ENCODE measurements at regions not wholly inside any gene's neighbourhood (a gene's known extent, or its start where the extent isn't known, plus 50 kb on each side); places are given as distances from the start of the nearest gene placed in this dataset.

- Histone ChIP-seq H3K27me3 (ENCODE audit: insufficient read depth, poor library complexity, severe bottlenecking) (no peaks in the 10 kb centered on the region), H3K27ac (replicated peaks) (no peak overlapping the region), H3K4me3 (replicated peaks; ENCODE audit: insufficient read depth, low read length) (no peak overlapping the region)
- no peak for DNase-seq (ENCODE audit: low read depth in 1 of 2, low spot score in 1 of 2)
- no peak for TF ChIP-seq SPI1 (IDR thresholded peaks at IDR 0.05; ENCODE audit: borderline replicate concordance, low read depth)
- no peak for TF ChIP-seq GABPA (IDR thresholded peaks at IDR 0.05; ENCODE audit: low read depth)
- no peak for TF ChIP-seq CTCF (IDR thresholded peaks at IDR 0.05; ENCODE audit: insufficient read depth, low read length)
- TF ChIP-seq REST (IDR thresholded peaks at IDR 0.05; ENCODE audit: insufficient replicate concordance, low read depth): no peak
- no peak for TF ChIP-seq POLR2AphosphoS5 (IDR thresholded peaks at IDR 0.05; ENCODE audit: low read depth)
These were observed 1056.4 kb downstream of the NTRK3 start for GRCh38 chr15:87200149-87200548.

GRCh38 chr15:87197981-87198380 lies 1058.6 kb downstream of the NTRK3 start:
- H3K27ac ChIP-seq (replicated peaks): no peak overlapping the region
- H3K4me3 ChIP-seq (replicated peaks; ENCODE audit: insufficient read depth, low read length): no peak overlapping the region
- no peaks in the 10 kb centered on the region for H3K27me3 ChIP-seq (ENCODE audit: insufficient read depth, poor library complexity, severe bottlenecking)
- TF ChIP-seq GABPA (IDR thresholded peaks at IDR 0.05; ENCODE audit: low read depth): no peak
- no peak for TF ChIP-seq SPI1 (IDR thresholded peaks at IDR 0.05; ENCODE audit: borderline replicate concordance, low read depth)
- no peak for TF ChIP-seq REST (IDR thresholded peaks at IDR 0.05; ENCODE audit: insufficient replicate concordance, low read depth)
- TF ChIP-seq POLR2AphosphoS5 (IDR thresholded peaks at IDR 0.05; ENCODE audit: low read depth): no peak
- TF ChIP-seq CTCF (IDR thresholded peaks at IDR 0.05; ENCODE audit: insufficient read depth, low read length): no peak
- no peak for DNase-seq (ENCODE audit: low read depth in 1 of 2, low spot score in 1 of 2)

GRCh38 chr15:87196498-87196897 lies 1060.0 kb downstream of the NTRK3 start:
- Histone ChIP-seq H3K4me3 (replicated peaks; ENCODE audit: insufficient read depth, low read length) (no peak overlapping the region), H3K27me3 (ENCODE audit: insufficient read depth, poor library complexity, severe bottlenecking) (no peaks in the 10 kb centered on the region), H3K27ac (replicated peaks) (no peak overlapping the region)
- DNase-seq (ENCODE audit: low read depth in 1 of 2, low spot score in 1 of 2): no peak
- no peak for TF ChIP-seq REST (IDR thresholded peaks at IDR 0.05; ENCODE audit: insufficient replicate concordance, low read depth)
- TF ChIP-seq CTCF (IDR thresholded peaks at IDR 0.05; ENCODE audit: insufficient read depth, low read length): no peak
- no peak for TF ChIP-seq SPI1 (IDR thresholded peaks at IDR 0.05; ENCODE audit: borderline replicate concordance, low read depth)
- TF ChIP-seq POLR2AphosphoS5 (IDR thresholded peaks at IDR 0.05; ENCODE audit: low read depth): no peak
- no peak for TF ChIP-seq GABPA (IDR thresholded peaks at IDR 0.05; ENCODE audit: low read depth)

Data from HL-60 (cell line).